ENCODE measurements at regions not wholly inside any gene's neighbourhood (a gene's known extent, or its start where the extent isn't known, plus 50 kb on each side); places are given as distances from the start of the nearest gene placed in this dataset.

- CTCF ChIA-PET, result no interaction called here
- DNase-seq (ENCODE audit: low spot score), result no peak
- H3K27ac ChIP-seq, result no peak overlapping the region
- TF ChIP-seq, protein P1, sequence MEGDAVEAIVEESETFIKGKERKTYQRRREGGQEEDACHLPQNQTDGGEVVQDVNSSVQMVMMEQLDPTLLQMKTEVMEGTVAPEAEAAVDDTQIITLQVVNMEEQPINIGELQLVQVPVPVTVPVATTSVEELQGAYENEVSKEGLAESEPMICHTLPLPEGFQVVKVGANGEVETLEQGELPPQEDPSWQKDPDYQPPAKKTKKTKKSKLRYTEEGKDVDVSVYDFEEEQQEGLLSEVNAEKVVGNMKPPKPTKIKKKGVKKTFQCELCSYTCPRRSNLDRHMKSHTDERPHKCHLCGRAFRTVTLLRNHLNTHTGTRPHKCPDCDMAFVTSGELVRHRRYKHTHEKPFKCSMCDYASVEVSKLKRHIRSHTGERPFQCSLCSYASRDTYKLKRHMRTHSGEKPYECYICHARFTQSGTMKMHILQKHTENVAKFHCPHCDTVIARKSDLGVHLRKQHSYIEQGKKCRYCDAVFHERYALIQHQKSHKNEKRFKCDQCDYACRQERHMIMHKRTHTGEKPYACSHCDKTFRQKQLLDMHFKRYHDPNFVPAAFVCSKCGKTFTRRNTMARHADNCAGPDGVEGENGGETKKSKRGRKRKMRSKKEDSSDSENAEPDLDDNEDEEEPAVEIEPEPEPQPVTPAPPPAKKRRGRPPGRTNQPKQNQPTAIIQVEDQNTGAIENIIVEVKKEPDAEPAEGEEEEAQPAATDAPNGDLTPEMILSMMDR (conservative IDR thresholded peaks at IDR 0.05; ENCODE audit: low read depth), result no peak
- POLR2A ChIA-PET (ENCODE audit: low non-redundant PET), result no interaction called here
These were observed 330.4 kb downstream of the ICE1 start for GRCh38 chr5:5752844-5753243.

DNA sequence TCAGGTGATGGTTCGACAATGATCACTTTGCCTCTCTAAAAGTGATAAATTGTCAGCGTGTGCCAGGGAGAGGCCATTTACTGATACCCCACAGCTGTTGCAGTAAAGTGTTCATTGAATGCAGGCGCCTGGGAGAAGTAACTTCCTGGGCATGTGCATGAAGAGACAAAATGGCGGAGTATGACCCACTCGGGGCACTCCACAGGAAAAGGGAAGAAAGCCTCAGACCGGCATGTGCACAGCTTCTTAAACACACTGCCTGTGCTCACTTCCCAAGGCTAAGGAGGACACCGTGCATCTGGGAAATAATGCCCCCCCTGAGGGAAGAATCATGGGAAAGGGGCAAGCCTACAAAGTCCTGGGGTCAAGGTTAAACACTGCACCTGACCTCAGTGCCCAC lies 329.5 kb downstream of the ICE1 start:
- no peak for DNase-seq (ENCODE audit: low spot score)
- no peak overlapping the region for H3K27ac ChIP-seq
- ChIA-PET POLR2A (ENCODE audit: low non-redundant PET) (no interaction called here), CTCF (no interaction called here)
- TF ChIP-seq, protein P1 (conservative IDR thresholded peaks at IDR 0.05; ENCODE audit: low read depth), result no peak

DNA sequence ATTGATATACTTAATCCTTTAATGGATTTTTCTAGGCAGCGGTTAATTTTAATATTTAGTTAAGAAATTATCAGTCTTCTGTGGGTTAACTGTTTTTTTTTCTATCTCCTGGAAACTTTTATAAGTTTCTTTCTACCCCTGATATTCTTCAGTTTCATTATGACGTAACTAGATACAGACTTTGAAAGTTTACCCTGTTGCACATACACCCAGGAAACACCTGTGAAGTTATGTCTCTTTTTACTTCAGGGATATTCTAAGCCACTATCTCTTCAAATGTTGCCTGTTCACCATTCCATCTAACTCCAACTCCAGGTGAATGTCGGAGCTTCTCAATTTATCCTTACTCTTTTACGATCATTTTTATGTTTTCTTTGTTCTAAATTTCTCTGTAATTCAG lies 329.0 kb downstream of the ICE1 start:
- no peak overlapping the region for H3K27ac ChIP-seq
- no peak for DNase-seq (ENCODE audit: low spot score)

GRCh38 chr5:5741418-5741817 lies 318.9 kb downstream of the ICE1 start:
- ChIA-PET CTCF (no interaction called here), POLR2A (ENCODE audit: low non-redundant PET) (no interaction called here)
- H3K27ac ChIP-seq, result no peak overlapping the region
- no peak for DNase-seq (ENCODE audit: low spot score)
- TF ChIP-seq, protein P1 (conservative IDR thresholded peaks at IDR 0.05; ENCODE audit: low read depth), result no peak

More for the DNA sequence above, 329.0 kb downstream of the ICE1 start:
- TF ChIP-seq, protein P1 (conservative IDR thresholded peaks at IDR 0.05; ENCODE audit: low read depth), result no peak
- CTCF ChIA-PET, result no interaction called here
- POLR2A ChIA-PET (ENCODE audit: low non-redundant PET), result no interaction called here

GRCh38 chr5:5739490-5739945 lies 317.0 kb downstream of the ICE1 start:
- no peak for DNase-seq (ENCODE audit: low spot score)
- TF ChIP-seq, protein P1 (conservative IDR thresholded peaks at IDR 0.05; ENCODE audit: low read depth), result no peak
- no peak overlapping the region for H3K27ac ChIP-seq
- ChIA-PET POLR2A (ENCODE audit: low non-redundant PET) (no interaction called here), CTCF (no interaction called here)

- no peak for DNase-seq (ENCODE audit: low spot score)
- CTCF ChIA-PET, result no interaction called here
- POLR2A ChIA-PET (ENCODE audit: low non-redundant PET), result no interaction called here
- TF ChIP-seq, protein P1 (conservative IDR thresholded peaks at IDR 0.05; ENCODE audit: low read depth), result no peak
- no peak overlapping the region for H3K27ac ChIP-seq
These were observed 316.5 kb downstream of the ICE1 start for GRCh38 chr5:5738797-5739489.
